Tibial artery (tissue), 4 donors: ENCODE measurements at regions not wholly inside any gene's neighbourhood (a gene's known extent, or its start where the extent isn't known, plus 50 kb on each side); places are given as distances from the start of the nearest gene placed in this dataset.
A peak's percentile ranks its signal among the peaks of the same experiment; 100 is the strongest.

Source experiments
- DNase-seq, 2 donors: peaks; one replicate each; pipeline ENCODE4 v3.0.0-alpha.2; 2019
- H3K27ac ChIP-seq, 2 donors: fragments of 200-600 bp; sonication (generic) in 1 of 2; 1 replicate in 1 of 2; 2 replicates in 1 of 2; pipeline ENCODE4 v1.5.1; 2018 to 2019; ENCODE audit warnings: mild to moderate bottlenecking in 1 of 2
- H3K27me3 ChIP-seq, 2 donors: fragments of 200-600 bp; sonication (generic) in 1 of 2; one replicate each; pipeline versions ENCODE4 v1.5.1 to v1.6.0; 2016 to 2019
- H3K36me3 ChIP-seq, 3 donors: fragments of 200-600 bp; sonication (generic) in 2 of 3; one replicate each; pipeline ENCODE4 v1.5.1; 2016 to 2019; ENCODE audit warnings: mild to moderate bottlenecking in 2 of 3
- H3K4me1 ChIP-seq, 4 donors: fragments of 200-600 bp; sonication (generic) in 2 of 4; 1 replicate in 3 of 4; 2 replicates in 1 of 4; pipeline ENCODE4 v1.5.1; 2016 to 2019
- H3K4me3 ChIP-seq, 2 donors: fragments of 200-600 bp; sonication (generic) in 1 of 2; 1 replicate in 1 of 2; 2 replicates in 1 of 2; pipeline ENCODE4 v1.5.1; 2018 to 2019; ENCODE audit warnings: mild to moderate bottlenecking in 2 of 2
- H3K9me3 ChIP-seq, 3 donors: fragments of 200-600 bp; sonication (generic) in 1 of 3; one replicate each; pipeline ENCODE4 v1.5.1; 2016 to 2019
- intact Hi-C: fragments of 100-400 bp; cut with DNase I; formaldehyde crosslinking; loops from one replicate; pipeline ENCODE4 v1.15.0; 2023; ENCODE audit warnings: low total_unique reads
- TF ChIP-seq, protein P1 (sequence below), 2 experiments: fragments of 200-600 bp in 1 of 2; fragments of 450-650 bp in 1 of 2; IDR thresholded peaks; one replicate each; pipeline ENCODE4 v1.5.1; 2017 to 2019; ENCODE audit warnings: antibody characterized with exemption in 2 of 2, mild to moderate bottlenecking in 1 of 2, moderate library complexity in 1 of 2

DNA sequence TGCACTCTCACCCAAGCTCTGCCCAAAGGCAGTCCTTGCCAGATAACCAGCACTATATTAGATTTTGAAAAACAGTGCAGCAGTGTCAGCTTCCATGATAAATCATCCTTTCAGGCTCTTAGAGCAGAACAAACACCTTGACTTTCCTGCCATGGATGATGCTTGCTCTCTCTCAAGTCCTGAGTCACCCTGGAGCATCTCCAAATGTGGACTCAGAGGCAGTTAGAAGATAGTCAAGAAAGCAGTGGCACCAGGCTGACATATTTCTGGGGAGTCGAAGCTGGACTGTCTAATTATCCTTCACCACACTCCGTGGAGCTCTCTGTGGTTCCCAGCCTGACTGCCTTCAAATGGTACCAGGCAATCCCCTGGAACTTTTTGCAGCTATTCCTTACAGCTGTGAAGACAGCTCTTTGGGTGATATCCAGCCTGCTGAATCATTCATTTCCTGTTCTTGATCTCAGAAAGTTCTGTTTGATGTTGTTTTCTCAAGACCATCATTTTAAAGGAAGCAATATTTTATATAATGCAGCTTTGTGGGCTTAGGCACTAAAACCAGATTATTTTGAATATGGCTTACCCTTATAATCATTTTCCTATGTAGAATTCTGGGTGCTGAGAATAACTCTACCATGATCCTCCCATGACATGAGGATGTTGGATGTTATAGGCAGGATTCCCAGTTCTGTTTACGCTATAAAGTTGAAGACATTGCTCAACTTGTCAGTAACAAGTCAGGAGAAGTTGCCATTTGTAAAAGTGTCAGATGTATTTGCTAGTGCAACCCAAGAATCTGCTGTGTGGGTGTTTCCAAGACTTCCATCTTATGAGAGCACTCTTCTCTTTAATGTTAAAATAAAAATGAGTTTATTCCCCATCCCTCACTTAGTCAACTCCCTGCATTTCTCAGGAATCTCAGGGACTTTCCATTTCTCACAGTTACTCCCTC, 233.8 kb downstream of the C7orf25 start:
- peaks cover 0 to 17% (median 8%) of the 10 kb centered on the region in 4 donors for H3K4me1 ChIP-seq
- intact Hi-C loops: no loop called here
- no peaks in the 10 kb centered on the region for H3K36me3 ChIP-seq
- no peaks in the 10 kb centered on the region for H3K27me3 ChIP-seq
- H3K4me3 ChIP-seq: no peak overlapping the region
- H3K27ac ChIP-seq: peak overlapping the region; percentile 15 to 33
- H3K9me3 ChIP-seq: peaks cover 0 to 4% (median 0%) of the 10 kb centered on the region in 3 donors
- TF ChIP-seq, protein P1, sequence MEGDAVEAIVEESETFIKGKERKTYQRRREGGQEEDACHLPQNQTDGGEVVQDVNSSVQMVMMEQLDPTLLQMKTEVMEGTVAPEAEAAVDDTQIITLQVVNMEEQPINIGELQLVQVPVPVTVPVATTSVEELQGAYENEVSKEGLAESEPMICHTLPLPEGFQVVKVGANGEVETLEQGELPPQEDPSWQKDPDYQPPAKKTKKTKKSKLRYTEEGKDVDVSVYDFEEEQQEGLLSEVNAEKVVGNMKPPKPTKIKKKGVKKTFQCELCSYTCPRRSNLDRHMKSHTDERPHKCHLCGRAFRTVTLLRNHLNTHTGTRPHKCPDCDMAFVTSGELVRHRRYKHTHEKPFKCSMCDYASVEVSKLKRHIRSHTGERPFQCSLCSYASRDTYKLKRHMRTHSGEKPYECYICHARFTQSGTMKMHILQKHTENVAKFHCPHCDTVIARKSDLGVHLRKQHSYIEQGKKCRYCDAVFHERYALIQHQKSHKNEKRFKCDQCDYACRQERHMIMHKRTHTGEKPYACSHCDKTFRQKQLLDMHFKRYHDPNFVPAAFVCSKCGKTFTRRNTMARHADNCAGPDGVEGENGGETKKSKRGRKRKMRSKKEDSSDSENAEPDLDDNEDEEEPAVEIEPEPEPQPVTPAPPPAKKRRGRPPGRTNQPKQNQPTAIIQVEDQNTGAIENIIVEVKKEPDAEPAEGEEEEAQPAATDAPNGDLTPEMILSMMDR (IDR thresholded peaks at IDR 0.05): no peak
- DNase-seq: peak in 1 of 2 donors; percentile 53

DNA sequence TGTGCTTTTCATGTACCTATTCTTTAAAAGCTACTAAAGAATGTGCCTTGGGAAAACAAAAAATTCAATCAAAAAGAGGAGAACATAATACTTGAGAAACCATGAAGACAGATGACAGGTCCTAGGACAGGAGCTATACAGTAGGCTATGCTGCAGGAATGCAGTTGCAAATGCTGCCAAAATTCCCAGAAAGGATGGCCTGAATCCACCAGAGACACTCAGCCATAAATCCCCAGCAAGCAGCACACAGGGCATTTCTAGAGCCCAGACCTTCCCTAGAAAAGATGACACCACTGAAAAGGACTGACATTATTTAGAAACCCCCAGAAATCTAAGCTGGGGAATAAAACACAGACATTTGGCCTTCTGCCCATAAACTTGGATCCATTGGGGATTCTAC, 237.3 kb downstream of the C7orf25 start:
- TF ChIP-seq, protein P1 (IDR thresholded peaks at IDR 0.05): no peak
- DNase-seq: no peak
- Histone ChIP-seq H3K27ac (no peak overlapping the region), H3K27me3 (no peaks in the 10 kb centered on the region), H3K9me3 (no peaks in the 10 kb centered on the region), H3K4me1 (peaks cover 0 to 17% (median 8%) of the 10 kb centered on the region in 4 donors), H3K4me3 (no peak overlapping the region), H3K36me3 (no peaks in the 10 kb centered on the region)
- intact Hi-C loops: no loop called here

DNA sequence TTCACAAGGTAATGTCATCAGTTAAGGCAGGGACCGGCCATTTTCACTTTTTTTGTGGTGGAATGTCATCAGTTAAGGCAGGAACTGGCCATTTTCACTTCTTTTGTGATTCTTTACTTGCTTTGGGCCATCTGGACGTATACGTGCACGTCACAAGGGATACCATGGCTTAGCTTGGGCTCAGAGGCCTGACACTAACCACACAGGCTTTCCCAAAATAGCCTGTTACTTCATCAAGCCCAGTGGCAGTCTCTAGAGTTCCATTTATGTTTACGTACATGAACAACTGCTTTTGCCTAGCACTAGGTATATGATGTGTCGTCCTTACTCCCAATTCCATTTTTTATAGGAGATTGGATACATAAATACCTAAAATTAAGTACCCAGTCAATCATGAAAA, 237.9 kb downstream of the C7orf25 start:
- Histone ChIP-seq H3K27me3 (no peaks in the 10 kb centered on the region), H3K4me1 (peaks cover 0 to 17% (median 8%) of the 10 kb centered on the region in 4 donors), H3K4me3 (no peak overlapping the region), H3K36me3 (no peaks in the 10 kb centered on the region), H3K27ac (no peak overlapping the region), H3K9me3 (no peaks in the 10 kb centered on the region)
- TF ChIP-seq, protein P1 (IDR thresholded peaks at IDR 0.05): no peak
- DNase-seq: no peak
- intact Hi-C loops: no loop called here

DNA sequence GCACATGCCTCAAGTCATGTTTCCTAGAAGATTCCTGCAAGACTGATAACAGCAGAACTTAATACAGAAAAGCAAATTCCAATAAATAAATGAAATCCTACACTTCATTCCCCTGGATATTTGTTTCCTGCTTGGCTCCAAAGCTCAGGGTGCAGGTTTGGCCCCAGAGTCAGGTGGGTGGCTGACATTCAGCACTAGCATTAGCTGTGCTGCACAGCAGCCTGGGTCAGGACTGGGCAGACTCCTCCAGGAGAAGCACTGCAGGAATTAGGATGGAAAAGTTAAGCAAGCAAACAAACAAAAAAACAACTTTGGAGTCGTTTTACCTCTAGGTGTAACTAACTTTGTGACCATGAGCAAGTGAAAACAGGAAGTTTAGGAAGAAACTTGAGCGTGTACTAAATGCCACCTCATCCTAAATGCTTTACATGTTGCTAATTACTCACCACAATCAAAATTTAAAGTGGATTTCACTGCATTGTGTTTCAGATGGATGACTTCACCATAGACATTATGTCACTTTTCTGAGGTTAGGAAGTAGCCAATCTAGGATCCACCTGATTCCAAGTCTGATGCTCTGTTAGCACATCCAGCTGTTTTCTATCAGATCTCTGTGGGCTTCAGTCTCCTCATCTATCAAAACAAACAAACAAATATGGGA, 239.4 kb downstream of the C7orf25 start:
- Histone ChIP-seq H3K36me3 (no peaks in the 10 kb centered on the region), H3K4me3 (no peak overlapping the region), H3K9me3 (no peaks in the 10 kb centered on the region), H3K4me1 (peaks cover 0 to 5% (median 2%) of the 10 kb centered on the region in 4 donors), H3K27ac (no peak overlapping the region), H3K27me3 (no peaks in the 10 kb centered on the region)
- DNase-seq: no peak
- intact Hi-C loops: no loop called here
- TF ChIP-seq, protein P1 (IDR thresholded peaks at IDR 0.05): no peak

DNA sequence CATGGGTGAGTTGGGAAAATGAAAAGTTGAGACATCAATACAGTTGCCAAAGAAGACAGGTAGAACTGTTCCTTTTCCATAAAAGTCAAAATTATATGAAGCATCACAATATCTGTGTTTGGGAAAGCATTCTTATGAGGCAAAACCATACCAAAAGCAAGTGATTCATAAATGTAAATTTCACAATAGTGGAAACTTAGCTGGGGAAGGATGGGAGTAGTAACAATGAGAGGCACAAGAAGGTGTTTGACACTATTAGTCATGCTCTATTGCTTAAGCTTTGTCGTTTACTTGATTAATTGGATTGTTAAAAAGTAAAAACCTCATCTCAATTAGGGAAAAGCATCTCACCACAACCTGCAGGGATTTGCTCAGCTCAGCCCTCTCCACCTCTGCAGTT, 240.2 kb downstream of the C7orf25 start:
- no peak for DNase-seq
- Histone ChIP-seq H3K36me3 (no peaks in the 10 kb centered on the region), H3K9me3 (peaks cover 0 to 8% (median 0%) of the 10 kb centered on the region in 3 donors), H3K4me1 (no peaks in the 10 kb centered on the region), H3K27me3 (no peaks in the 10 kb centered on the region), H3K4me3 (no peak overlapping the region), H3K27ac (no peak overlapping the region)
- TF ChIP-seq, protein P1 (IDR thresholded peaks at IDR 0.05): no peak
- intact Hi-C loops: no loop called here
